GM12891 (cell line): ENCODE measurements at regions not wholly inside any gene's neighbourhood (a gene's known extent, or its start where the extent isn't known, plus 50 kb on each side); places are given as distances from the start of the nearest gene placed in this dataset.

Source experiments
- POLR2A ChIP-seq: IDR thresholded peaks from 2 replicates; pipeline ENCODE4 v1.6.1; 2011; ENCODE audit warnings: low read depth, low read length, control low read depth
- POLR2AphosphoS5 ChIP-seq: IDR thresholded peaks from 2 replicates; pipeline ENCODE4 v1.6.1; 2011; ENCODE audit warnings: low read depth, low read length, control low read depth
- TAF1 ChIP-seq: IDR thresholded peaks from 2 replicates; pipeline ENCODE4 v1.6.1; 2011; ENCODE audit warnings: low read depth, low read length, control low read depth

GRCh38 chr3:21195203-21195602 is 555.8 kb downstream of the ZNF385D start:
- TF ChIP-seq POLR2A: no peak
- TF ChIP-seq TAF1: no peak
- no peak for TF ChIP-seq POLR2AphosphoS5
